GM18508 (cell line): ENCODE measurements at regions not wholly inside any gene's neighbourhood (a gene's known extent, or its start where the extent isn't known, plus 50 kb on each side); places are given as distances from the start of the nearest gene placed in this dataset.

Experiments
- ATAC-seq: cut with Tn5 transposase; IDR thresholded peaks from one replicate; pipeline ENCODE4 v1.9.1; 2021; ENCODE audit warnings: moderate number of reproducible peaks; ENCODE audit not compliant: insufficient read depth, unreplicated experiment

- ATAC-seq, result no peak
Observed at GRCh38 chr1:229094476-229095311, 176.2 kb upstream of the RAB4A start.

DNA sequence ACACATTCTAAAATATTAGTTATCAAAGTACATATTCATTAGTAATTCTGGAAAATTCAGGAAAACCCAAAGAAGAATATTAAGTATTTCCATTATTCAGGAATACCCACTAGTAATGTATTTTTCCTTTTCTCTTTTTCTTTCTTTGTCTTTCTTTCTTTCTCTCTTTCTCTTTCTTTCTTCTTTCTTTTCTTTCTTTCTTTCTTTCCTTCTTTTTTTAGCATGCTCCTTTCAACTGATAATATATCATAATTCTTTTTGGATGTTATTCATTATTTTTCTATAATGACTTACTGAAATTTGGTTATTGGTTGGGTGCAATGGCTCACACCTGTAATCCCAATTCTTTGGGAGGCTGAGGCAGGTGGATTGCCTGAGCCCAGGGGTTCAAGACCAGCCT is 175.6 kb upstream of the RAB4A start:
- ATAC-seq, result no peak

DNA sequence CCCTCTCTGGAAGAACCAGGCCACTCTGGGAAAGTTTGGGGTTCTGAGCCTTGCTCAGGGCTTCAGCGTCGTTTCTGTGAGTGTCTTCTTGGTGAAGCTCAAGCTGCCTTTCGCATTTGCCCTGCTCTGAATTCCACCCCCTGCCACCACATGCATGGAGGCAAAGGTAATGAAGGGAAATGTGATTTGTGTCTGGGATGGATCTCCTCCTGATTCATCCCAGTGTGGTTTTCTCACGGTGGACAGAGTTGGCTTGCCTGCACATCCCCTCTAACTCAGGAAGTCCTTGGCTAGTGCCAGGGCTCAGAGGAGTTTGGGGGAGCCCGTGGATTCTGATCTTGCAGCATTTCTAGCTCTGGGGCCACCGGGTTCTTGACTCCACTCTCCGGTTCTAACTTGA is 173.6 kb upstream of the RAB4A start:
- ATAC-seq, result no peak

DNA sequence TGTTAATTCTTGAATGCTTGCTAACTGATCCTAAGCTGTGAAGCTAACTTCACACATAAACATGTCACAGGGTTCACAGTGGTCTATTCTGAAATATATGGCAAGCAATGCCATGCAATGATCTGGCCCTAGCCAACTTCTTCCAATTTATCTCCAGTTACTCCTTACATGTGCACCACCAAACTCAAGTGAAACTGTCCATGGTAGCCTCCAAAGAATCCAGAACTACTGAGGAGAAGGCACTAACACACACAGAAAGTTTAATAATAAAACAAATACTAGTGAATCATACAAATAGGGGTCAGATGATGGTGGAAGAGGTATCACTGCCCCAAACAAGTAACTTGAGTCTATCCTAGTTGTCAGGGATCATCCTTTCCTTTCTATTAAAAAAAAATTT is 172.6 kb upstream of the RAB4A start:
- no peak for ATAC-seq

DNA sequence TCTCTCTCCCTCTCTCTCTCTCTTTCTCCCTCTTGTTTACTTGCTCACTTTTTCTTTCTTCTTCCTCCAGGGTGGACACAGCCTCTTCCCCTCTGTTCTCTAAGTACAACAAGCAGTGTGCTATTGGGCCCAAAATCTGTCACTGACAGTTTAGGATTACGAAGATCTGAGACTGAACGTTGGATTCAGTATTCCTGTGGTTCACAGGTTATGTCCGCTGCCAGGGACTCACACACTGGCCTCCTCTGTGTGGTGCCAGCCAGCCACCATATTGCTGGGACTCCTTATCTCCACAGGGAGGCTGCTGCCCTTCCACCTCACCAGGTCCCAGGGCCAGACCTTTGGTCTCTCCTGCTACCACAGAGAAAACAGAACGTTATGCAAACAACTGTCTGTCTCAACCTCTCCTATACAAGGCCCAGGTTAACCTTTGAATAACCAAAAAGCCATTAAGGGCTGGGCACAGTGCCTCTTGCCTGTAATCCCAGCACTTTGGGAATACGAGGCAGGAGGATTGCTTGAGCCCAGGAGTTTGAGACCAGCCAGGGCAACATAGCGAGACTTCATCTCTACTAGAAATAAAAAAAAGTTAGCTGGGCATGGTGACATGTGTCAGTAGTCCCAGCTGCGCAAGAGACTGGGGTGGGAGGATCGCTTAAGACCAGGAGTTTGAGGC is 171.9 kb upstream of the RAB4A start:
- ATAC-seq, result no peak

GRCh38 chr1:229101011-229101871 is 169.7 kb upstream of the RAB4A start:
- no peak for ATAC-seq

- no peak for ATAC-seq
Observed at GRCh38 chr1:229102741-229103391, 168.0 kb upstream of the RAB4A start.

- no peak for ATAC-seq
Observed at GRCh38 chr1:229104654-229105053, 166.3 kb upstream of the RAB4A start.

- no peak for ATAC-seq
Observed at GRCh38 chr1:229105109-229105508, 165.8 kb upstream of the RAB4A start.

DNA sequence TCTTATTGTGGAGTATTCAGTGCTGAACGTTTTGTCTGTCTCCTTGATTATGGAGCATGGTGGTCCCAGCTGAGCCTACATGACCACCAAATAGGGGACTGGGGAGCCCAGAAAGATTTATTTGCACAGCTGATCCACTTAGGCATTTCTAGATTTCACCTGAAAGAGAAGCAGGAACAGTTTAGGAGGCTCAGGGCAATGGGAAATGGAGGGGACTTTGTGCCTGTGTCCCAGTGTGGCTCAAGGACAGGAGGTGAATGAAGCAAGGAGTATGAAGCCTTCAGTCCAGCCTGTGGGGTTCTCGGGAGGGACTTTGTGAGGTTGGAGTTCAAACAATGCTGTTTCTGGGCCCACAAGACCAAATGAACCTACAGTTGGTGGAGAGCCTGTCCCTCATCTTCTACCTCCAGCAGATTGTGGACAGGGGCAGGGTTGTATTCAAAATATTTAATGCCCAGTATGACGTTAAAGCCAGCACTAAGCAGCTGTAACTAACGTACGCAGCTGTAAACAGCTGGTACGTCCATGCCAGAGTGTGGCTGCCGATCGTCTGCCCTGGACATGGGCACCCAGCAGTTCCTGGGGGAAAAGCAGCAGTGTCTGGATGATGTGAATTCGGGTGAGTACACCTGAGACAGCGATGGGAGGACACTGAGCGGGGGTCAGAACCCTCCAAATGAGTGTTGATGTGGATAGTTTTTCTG is 164.9 kb upstream of the RAB4A start:
- no peak for ATAC-seq

DNA sequence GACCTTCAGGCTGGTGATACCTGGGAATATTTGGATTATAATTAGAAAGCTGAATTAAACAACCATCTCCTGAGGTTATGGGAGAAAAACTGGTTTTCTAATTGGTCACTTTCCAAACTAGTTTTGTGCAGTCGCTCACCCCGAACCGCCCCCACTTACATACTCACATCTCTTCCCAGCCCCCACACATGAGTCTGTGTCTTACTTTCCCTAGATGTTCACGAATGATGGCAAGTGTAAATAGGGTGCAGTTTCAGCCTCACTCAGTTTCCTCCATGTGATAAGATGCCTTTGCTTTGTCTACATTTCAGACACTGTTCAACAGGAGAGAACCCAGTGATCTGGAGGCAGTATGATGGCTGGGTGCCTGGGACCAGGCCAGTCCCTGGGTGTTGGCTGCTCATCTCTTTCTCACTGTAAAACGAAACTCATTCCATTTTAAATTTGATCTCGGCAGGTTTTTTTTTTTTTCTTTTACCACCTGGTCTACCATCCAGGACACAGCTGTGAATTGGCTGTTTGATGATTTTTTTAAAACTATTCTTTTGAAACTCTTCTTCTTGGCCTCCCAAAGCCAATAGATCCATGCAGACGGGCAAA is 164.3 kb upstream of the RAB4A start:
- ATAC-seq, result no peak

- ATAC-seq, result no peak
Observed at GRCh38 chr1:229107304-229107815, 163.6 kb upstream of the RAB4A start.

- ATAC-seq, result no peak
Observed at GRCh38 chr1:229107972-229108371, 162.9 kb upstream of the RAB4A start.

GRCh38 chr1:229108598-229109201 is 162.2 kb upstream of the RAB4A start:
- no peak for ATAC-seq

GRCh38 chr1:229109320-229109761 is 161.6 kb upstream of the RAB4A start:
- ATAC-seq, result no peak

DNA sequence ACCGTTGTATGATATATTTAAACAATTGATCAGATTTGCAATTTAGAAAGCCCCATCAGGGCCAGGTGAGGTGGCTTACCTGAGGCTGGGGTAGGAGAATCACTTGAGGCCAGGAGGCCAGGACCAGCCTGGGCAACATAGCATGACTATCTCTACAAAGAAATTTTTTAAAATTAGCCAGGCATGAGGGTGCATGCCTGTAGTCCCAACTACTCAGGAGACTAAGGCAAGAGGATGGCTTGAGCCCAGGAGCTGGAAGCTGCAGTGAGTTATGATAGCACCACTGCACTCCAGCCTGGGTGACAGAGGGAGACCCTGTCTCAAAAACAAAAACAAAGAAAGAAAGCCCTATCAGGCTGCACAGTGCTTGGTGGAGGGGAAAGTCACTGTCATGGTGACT is 159.9 kb upstream of the RAB4A start:
- no peak for ATAC-seq

DNA sequence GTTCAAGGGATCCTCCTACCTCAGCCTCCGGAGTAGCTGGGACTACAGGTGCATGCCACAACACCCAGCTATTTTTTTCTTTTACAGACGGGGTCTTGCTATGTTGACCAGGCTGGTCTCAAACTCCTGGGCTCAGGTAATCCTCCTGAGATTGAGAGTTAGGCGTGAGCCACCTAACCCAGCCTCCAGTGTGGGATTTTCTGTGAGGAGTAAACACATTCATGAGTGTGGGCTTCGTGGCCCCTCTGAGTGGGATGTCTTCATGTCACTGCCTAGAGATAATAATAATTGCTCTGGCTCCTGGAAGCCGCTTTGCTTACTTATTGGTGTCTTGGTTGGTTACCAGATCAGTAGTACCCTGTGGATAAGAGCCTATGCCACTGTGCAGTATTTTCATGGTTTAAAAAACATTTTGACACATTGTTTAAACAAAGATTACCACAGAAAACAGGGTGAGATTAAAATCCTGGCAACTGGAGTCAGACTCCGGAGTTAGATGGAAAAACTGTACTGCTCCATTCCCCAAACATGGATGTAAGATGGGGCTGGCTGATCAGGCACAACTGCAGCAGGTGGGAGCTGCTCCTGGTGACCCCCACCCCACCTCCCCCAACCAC is 159.1 kb upstream of the RAB4A start:
- no peak for ATAC-seq

DNA sequence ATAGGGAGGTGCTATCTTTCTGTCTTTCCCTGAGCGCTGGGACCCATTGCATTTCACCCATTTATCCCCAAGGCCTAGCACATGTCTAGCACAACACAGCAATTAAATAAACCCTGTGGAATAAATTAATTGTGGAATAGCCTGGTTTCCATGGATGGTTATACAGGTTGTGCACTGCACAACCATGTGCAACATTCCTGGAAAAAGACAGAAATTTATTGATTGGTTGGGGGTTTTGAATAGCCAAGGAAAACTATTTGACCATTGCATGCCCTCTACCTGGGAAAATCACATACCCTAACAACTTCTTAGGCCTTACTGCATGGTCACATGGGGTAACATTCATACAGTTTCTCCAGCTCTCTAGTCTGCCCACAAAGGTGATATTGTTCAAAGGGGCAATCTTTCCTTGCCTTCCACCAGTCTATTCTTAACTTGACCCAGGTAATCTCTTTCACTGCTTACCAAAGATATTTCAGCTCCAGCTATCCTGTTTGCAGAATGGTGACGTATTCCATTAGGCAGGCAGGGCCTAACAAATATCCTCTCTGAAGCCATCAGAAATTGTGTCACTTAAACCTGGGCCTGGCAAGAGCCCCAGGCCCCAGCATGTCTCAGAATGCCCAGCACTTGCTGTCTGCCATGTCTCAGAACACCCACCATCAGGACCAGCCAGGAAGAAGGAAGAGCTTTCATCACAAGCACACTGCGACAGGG is 157.9 kb upstream of the RAB4A start:
- ATAC-seq, result no peak
